ENCODE measurements at regions not wholly inside any gene's neighbourhood (a gene's known extent, or its start where the extent isn't known, plus 50 kb on each side); places are given as distances from the start of the nearest gene placed in this dataset.
"Not testable (repeated sequence)": the region's sequence is repeated elsewhere in the genome, so short reads cannot be mapped to it uniquely, and the experiment has no call there.

DNA sequence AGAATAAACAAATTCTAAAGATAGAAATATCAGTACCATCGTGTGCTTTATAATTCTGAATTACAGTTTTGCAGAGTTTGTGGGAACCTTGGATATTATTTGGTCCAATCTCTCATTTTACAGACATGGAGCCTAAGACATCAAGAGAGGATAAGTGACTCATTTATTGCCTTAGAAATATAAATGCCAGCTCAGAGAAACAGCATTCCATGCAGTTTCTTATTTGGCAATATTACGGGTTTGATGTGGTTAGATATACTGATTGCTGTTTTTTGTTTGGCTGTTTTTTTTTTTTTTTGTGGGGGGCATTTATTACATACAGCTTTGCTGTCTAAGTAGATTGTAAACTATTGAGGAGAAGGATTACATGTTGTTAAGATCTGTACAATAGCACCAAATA, 1241.1 kb upstream of the LRRTM1 start:
- DNase-seq (ENCODE audit: low spot score), result no peak

DNA sequence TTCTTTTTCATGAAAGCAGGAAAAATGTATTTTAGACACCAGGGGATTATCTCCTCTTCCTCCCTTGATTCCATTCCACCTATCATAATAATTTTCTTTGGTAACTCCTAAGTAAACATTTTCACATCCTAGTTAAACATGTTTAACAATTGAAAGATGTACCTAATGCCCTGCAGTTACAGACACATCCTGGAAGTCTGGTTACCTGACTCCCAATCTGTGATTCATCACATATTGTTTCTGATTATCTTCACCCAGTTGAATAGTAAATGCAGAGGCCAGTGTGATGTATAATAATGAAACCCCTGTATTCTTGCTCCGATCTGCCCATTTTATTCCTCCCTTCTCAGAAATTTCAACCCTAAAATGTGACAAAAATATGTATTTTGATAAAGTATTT, 1237.6 kb upstream of the LRRTM1 start:
- no peak for DNase-seq (ENCODE audit: low spot score)

DNA sequence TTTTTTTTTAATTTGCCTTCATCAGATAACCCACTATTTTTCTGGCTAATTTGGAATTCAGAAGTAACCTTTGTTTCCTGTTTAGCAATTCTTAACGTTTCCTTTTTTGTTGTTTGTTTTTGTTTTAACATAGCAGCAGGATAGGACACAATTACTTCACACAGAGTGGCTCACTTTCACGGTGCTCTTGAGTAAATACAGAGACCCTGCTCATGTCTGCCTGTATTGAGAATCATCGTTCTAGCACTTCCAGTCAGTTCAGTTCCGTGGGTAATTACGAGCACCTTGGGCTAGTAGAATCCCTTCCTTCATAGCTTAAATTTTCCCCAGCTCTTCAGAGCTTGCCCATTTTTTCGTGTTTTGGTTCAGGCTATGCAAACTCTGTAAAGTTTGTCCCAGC, 1225.4 kb upstream of the LRRTM1 start:
- DNase-seq (ENCODE audit: low spot score), result no peak

DNA sequence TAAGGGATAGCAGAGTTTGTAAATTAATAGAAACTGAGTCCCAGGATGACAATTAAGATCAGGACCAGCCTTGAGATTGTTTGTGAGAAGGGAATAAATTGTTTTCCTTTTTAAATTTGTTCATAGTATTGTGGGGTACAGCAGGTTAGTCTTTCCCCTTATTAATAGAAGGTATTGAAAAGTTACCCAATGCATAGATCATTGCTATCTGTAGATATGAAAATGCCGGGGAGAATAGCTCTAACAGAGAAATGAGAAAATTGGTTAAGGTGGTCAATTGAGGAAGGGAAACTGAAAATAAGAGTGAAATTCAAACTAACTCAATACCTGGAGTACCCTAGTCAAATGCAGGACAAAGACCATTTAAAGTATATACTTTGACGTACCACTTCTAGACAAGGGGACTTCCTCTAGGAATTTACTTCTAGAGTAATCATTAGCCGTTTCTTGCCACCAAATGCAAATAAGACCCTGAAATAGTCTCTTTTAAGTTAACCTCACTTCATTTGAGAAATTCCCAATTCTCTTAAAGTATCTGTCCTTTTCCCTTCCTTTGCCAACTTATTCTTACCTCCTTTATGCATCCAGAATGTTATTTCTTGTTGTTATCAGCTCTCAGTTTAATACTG, 1224.4 kb upstream of the LRRTM1 start:
- DNase-seq (ENCODE audit: low spot score), result no peak

DNA sequence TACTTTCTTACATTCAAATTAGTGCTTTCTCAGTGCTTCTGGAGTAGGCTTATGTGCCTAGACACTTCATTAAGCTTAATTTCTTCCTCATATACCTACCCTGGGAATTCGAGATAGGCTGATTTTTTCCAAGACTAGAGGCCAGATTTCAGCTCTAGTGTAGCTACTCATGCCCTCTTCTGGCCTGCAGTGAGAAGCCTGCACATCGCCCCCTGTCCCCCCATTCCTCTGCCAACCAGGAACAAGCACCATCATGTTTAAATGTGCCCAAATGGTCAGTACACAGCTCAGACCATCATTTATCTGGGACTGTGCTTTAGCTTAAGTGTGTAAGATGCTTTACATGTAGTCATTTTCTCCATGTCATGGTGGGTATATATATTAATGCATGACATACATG, 1218.8 kb upstream of the LRRTM1 start:
- no peak for DNase-seq (ENCODE audit: low spot score)

DNA sequence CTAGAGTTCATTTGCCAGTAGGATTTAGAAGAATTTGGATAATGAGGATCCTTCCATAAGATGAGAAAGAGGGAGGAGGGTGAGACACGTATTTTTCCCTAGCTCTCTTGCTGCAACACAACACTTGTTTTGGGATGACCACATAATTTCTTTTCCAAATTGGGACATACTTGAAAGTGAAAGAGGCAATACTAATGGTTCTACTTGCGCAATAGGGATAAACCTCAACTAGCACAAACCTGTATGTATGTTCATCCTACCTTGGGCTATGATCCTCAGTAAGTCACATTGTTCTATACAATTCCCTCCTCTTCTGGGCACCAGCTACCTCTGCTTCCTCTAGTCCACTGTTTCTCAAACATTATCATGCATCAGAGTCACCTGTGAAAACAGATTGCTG, 1208.8 kb upstream of the LRRTM1 start:
- DNase-seq (ENCODE audit: low spot score), result no peak

DNA sequence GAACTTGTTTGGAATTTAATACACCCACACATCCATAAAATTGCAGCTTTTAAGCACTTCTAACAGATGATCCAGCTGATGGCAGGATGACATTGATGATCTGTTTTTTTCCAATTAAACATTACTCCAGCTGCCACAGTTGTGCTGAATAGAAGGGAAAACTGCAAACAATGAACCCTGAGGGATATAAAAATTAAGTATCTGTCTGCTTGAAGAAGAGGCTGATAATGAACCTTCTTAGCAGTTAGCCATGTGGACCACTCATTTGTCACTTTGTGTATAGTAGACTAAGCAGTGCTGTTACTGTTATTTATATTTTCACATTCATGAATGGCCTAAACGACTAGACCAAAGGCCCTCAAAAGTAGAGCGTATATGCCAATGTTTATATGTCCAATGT, 1201.0 kb upstream of the LRRTM1 start:
- no peak for DNase-seq (ENCODE audit: low spot score)

DNA sequence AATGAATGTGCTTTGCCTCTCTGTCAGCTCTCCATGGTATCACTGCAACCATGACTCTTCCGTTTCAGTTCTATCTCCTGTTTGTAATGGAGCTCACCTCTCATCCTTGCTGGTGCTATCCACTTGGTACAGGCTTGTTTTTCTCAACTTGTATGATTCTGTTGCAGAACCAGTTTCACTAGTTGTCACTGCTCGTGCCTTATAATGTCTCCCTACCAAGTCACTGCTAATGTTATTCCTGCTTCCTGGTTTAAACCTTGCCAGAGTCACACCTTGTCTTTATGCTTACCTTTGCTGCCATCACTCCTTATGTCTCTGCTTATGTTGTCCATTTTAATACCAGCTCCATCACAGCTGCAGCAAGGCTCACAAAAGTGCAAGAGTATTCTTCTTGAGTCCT, 1191.0 kb upstream of the LRRTM1 start:
- DNase-seq (ENCODE audit: low spot score), result no peak

DNA sequence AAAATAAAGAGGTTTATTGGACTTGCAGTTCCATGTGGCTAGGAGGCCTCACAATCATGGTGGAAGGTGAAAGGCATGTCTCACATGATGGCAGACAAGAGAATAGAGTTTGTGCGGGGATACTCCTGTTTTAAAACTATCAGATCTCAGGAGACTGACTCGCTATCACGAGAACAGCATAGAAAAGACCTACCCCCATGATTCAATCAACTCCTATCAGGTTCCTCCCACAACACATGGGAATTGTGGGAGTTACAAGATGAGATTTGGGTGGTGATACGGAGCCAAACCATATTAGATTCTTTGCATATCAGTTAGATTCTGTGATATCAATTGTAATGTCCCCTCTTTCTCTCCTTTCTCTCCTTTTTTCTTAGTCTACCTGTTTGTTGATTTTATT, 1178.7 kb upstream of the LRRTM1 start:
- DNase-seq (ENCODE audit: low spot score), result no peak

DNA sequence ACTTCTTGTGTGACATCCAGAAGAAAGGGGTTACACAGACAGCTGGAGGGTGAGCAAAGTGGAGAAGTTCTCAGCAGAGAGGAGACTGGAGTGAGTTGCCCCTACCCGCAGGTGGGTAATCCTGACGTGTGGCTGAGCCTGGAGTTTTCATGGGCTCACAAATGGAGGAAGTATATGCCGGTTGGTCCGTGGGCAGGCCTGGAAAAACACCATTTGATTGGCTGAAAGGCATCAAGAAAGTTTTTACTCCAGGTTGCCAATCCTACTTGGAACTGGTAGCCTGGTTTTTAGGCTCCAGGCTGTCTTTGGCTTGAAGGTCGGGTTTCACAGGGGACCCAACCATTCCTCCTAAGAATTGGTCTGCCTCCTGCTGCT, 1177.4 kb upstream of the LRRTM1 start:
- no peak for DNase-seq (ENCODE audit: low spot score)

DNA sequence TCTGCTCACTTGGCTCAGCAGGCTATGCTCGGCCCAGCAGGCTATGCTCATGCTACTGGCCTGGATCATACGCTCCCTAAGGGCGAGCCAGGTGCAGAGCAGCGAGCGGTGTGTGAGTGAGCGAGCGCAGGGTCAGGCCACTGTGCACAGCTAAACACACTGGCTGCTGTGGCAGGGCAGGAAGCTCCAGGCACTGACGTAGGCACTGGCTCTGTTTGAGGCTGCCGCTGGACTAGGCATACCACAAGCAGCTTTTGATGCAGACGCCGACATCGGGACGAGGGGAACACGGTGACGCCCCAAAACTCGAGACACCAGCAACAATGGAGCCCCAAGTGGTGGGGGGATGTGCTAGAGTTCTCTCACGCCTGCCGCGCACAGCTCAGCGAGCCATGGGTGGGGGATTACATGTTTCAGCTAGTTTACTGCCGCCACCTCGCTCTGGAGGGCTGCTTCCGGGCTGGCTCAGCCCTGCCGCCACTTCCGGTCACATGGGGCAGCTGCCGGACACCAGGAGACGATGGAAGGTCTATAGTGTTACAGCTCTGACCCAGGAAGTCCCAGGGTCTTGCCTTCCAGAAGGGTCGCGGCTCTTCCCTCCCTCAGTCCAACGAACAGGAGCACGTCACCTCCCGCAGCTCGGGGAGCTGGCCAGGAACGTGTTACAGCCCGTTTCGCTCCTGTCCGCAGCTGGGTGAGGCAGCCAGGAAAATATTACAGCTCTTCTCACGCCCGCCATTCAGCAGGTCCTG, 1176.9 kb upstream of the LRRTM1 start:
- DNase-seq (ENCODE audit: low spot score), result no peak

DNA sequence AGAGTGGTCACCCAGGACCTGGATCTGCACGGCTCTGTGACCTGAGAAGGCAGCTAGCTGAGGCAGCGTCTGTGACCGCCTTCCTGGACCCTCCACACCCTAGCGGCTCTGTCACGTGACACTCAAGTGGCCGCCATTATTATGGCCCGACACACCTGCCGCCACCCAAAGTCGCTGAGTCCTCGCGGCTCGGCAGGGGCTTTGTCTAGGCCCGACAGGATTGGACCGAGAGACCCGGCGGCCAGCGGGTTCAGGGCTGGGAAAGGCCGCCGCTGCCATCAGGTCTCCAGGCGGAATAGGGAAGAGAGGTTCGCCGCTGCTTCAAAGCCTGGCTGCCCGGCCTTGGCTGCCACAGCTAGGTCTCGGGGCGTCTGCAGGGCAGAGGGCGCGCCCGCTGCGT, 1162.5 kb upstream of the LRRTM1 start:
- DNase-seq (ENCODE audit: low spot score), result no peak

DNA sequence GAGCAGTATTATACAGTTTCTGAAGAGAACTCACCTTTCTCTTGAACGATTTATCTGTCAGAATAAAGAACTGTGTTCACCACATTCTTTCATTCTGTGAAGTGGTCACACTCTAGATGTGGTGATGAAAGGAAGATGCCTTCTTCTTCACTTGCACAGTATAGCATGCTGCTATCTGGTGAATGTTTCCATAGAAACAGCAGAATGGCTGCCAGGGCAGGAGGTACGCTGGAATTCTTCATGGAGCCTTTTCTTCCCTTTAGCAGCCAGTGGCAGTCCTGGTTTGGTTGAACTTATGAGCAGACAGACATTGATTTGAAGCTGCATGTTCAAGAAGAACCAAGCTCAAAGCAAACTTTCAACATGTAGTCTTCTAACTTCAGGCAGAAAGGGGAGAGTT, 1157.9 kb upstream of the LRRTM1 start:
- no peak for DNase-seq (ENCODE audit: low spot score)

DNA sequence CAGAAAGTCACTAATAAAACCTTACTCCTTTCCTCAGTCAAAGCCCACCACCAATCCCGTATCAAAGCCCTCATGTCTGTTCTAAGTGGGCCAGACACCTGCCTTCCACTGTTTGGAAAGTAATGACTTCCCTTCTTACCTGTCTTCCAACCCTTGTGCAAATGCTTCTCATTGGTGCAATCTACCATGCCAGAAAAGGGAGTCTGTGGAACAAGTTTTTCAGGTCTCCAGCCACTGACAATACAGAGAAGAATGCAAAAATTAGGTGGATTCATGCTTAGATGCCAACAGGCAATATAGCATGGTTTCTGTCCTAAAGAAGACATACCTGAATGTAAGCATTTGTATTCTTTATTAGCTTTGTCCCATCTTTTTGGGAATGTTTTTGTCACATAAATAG, 1140.6 kb upstream of the LRRTM1 start:
- DNase-seq (ENCODE audit: low spot score), result no peak

DNA sequence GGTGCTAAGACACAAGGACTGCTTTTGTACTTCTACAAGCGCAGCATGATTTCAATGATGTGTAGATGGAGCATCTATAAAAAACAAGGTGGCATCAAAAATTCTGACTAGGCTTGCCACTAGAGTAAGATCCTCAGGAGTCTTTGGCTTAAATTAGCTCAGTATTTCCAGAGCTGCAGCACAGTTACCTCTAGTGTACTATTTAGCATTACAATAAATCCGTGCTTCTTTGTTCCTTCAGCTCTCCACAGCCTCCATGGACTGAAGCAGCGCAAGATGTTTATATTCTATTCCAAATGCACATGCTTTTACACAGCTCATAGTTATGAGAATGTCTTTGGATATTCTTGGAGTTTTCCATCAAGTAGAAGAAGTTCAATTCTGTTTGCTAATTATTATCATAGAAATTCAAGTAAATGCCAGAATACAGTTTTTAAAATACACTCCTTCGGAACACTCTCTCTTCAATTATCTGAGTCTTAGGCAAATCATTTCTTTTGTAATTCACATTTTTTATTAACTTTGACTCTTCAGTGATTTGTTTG, 1133.0 kb upstream of the LRRTM1 start:
- DNase-seq (ENCODE audit: low spot score), result no peak

DNA sequence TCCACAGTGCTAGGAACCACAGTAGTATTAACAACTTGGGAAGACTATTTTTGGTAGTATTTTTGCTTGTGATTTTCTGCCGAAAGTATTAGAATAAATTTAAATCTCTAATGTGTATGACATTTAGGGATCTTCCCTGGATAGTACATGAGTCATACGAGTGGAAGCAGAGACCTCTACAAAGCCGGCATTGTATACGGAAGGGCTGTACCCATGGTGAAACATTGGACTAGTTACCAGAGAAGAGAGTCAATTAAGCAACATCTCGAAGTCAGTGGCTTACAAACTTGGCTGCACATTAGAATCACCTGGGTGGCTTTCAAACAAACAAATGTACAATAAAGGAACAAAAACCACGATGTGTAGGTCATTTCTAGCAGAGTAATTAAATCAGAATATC, 1131.7 kb upstream of the LRRTM1 start:
- no peak for DNase-seq (ENCODE audit: low spot score)

DNA sequence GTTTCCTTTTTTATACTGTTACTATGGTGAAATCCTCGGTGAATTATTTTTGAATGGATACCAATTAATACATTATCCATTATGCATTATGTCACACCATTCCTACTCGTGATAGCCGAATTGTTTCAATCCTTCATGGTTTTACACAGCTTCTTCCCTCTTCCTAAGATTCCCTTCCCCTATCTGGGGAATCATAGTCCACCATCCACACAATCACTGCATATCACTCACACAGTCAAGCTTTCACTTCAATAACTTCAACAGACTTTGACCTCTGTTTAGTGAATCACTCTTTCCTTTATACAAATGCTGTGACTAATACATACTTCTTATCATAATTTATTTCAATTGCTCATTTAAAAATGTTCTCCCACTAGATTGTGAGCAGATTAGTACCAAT, 1108.1 kb upstream of the LRRTM1 start:
- no peak for DNase-seq (ENCODE audit: low spot score)

DNA sequence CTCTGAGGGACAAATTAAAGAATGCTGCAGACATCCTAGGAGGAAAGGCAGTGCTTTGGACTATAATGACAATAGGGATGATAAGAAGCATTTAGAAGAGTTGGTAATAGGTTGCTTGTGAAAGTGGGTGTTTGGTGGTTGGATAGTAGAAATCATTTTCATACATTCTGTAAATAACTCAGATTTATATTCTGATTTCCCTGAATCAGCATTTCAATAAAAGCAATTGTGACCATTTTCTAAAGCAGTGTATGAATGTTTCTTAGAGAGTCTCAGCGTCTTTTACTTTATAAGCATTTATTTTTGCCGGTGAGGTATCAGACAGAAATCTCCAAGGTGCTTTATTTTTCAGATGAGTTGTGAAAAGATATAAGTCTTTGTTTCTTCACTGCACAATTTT, 1099.0 kb upstream of the LRRTM1 start:
- no peak for DNase-seq (ENCODE audit: low spot score)

DNA sequence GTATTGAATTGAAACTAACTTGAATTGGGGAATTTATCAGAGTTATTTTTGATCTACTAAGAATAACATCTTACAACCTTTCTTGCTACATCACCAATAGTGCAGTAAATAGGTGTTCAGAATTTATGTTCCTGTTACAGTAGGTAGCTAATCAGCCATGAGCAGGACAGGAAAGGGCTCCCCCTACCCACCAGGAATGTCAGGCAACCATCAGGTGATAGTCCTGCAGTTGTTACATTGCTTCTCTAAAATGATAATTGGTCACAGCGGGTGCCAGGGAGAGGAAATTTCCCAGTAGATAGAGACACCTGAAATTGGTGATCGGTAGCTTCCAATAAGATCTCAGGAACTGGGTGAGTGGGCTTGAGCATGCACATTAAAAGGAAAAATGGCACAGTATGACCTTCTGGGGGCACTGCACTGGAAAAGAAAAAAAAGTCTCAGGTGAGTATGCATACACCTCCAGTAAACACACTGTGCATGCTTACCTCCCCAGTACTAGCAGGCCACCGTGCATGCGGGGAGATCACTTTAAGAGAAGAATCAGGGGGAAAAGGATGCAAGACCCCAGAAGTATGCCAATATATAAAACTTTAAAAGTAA, 1092.0 kb upstream of the LRRTM1 start:
- no peak for DNase-seq (ENCODE audit: low spot score)

DNA sequence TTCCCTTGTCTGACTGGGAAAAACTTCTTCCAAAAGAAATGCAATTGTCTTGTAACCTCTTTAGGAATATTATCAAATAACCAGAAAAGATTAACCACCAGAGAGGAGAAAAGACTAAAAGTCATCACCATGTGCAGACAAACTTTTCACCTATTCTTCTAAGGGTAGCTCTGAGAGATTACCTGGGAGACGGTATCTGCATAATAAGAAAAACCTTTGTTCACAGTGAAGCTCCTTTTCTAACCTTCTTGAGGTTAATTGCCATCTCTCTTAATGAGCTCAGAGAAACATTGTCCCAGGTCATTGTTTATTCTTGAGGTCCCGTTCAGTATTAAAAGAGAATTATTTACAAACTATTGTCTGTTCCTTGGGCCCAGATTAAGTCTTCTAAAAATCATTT, 1091.2 kb upstream of the LRRTM1 start:
- no peak for DNase-seq (ENCODE audit: low spot score)

DNA sequence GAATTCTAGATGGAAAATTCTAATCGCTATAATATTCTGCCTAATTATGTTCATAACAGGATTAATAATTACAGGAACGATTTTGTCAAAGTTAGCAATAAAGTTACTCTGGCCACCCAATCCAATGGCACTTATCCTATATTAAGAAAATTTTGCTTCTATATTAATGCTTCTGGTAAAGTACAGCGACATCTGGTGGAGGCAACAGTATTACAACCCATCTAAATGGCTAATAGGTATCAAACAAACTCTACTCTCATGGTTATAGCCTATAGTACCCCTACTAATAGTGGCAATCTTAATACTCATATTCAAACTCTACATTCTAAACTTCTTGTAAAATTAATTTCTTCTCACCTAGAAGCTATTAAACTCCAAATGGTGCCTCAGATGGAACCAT, 1084.7 kb upstream of the LRRTM1 start:
- no peak for DNase-seq (ENCODE audit: low spot score)

DNA sequence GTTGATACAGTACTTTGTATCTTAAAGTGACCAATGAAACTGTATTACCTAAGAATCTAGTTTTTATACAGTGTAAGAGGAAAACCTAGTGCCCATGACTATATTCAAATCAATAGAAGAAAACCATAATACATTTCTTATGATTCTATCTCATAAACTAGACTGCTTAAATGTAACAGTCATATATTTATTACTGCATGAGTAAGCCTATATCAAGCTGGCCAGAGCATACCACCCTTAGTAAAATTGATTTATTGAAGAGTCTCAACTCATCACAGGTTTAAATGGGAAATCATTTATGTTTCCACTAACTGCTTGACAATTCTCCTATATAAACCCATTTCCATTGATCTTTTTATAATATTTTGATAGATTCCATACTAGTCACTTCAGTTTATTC, 1059.2 kb upstream of the LRRTM1 start:
- DNase-seq (ENCODE audit: low spot score), result no peak

DNA sequence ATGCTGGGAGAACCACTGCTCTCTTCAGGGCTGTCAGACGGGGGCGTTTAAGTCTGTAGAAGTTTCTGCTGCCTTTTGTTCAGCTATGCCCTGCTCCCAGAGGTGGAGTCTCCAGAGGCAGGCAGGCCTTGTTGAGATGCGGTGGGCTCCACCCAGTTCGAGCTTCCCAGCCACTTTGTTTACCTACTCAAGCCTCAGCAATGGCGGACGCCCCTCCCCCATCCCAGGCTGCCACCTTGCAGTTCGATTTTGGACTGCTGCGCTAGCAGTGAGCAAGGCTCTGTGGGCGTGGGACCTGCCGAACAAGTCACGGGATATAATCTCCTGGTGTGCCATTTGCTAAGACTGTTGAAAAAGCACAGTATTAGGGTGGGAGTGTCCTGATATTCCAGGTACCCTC, 1057.9 kb upstream of the LRRTM1 start:
- not testable (repeated sequence) for DNase-seq (ENCODE audit: low spot score)

DNA sequence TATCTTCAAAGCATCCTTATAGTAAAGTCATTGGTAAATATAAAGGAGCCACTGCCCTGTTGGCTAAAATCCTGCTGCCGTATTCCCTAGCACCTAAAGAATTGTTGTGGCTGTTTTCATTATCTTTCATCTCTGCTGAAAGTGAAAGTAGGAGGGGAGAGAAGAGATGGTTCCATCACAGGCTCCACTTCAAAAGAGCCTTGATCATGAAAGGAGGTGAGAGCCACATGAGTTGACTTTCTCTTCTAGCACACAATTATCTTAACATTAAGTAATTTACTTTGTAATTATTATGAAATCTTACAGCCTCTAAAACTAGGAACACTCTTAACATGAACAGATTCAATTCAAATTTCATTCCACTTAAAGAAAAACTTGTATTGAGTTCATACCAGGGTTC, 1050.9 kb upstream of the LRRTM1 start:
- no peak for DNase-seq (ENCODE audit: low spot score)

All from CD4-positive, alpha-beta T cell treated with Interleukin-15 for 4 hours (primary cell).